Neural cell (in vitro differentiated cells): ENCODE measurements at regions not wholly inside any gene's neighbourhood (a gene's known extent, or its start where the extent isn't known, plus 50 kb on each side); places are given as distances from the start of the nearest gene placed in this dataset.

Source experiments
- H2AFZ ChIP-seq: fragments of 200-600, 300-800 bp; sonication (generic), shearing (Covaris generic); 2 replicates; pipeline ENCODE4 v1.6.0; 2014; ENCODE audit warnings: low read depth, mild to moderate bottlenecking, antibody characterized with exemption, low read length, moderate library complexity
- H3F3A ChIP-seq: fragments of 200-600 bp; shearing (Covaris generic); 2 replicates; pipeline ENCODE4 v1.6.1; 2016; ENCODE audit warnings: mild to moderate bottlenecking, moderate library complexity, mixed read lengths, antibody characterized with exemption, low read length; ENCODE audit not compliant: insufficient read depth, poor library complexity, severe bottlenecking
- H3K27ac ChIP-seq: fragments of 200-600, 300-800 bp; sonication (generic), shearing (Covaris generic); 2 replicates; pipeline ENCODE4 v1.5.1; 2014; ENCODE audit warnings: mild to moderate bottlenecking, low read length, moderate library complexity
- H3K27me3 ChIP-seq: fragments of 300-800, 200-600 bp; sonication (generic), shearing (Covaris generic); 2 replicates; pipeline ENCODE4 v1.6.0; 2014; ENCODE audit warnings: mild to moderate bottlenecking, low read depth, low read length, moderate library complexity; ENCODE audit not compliant: insufficient read depth
- H3K36me3 ChIP-seq: fragments of 300-800, 200-600 bp; sonication (generic), shearing (Covaris generic); 2 replicates; pipeline ENCODE4 v1.5.1; 2014; ENCODE audit warnings: mild to moderate bottlenecking, antibody characterized with exemption, low read length, moderate library complexity; ENCODE audit not compliant: insufficient read depth
- H3K4me2 ChIP-seq: fragments of 300-800, 200-600 bp; sonication (generic), shearing (Covaris generic); 2 replicates; pipeline ENCODE4 v1.6.0; 2014; ENCODE audit warnings: mild to moderate bottlenecking, low read length
- H3K4me3 ChIP-seq: fragments of 300-800, 200-600 bp; sonication (generic), shearing (Covaris generic); 2 replicates; pipeline ENCODE4 v1.5.1; 2014; ENCODE audit warnings: mild to moderate bottlenecking, low read length, moderate library complexity
- H3K79me2 ChIP-seq: fragments of 200-600 bp; shearing (Covaris generic); replicated peaks from 2 replicates; pipeline ENCODE4 v1.6.0; 2014; ENCODE audit warnings: mild to moderate bottlenecking, low read length, moderate library complexity; ENCODE audit not compliant: insufficient read depth
- H3K9ac ChIP-seq: fragments of 300-800, 200-600 bp; sonication (generic), shearing (Covaris generic); 2 replicates; pipeline ENCODE4 v1.6.1; 2016; ENCODE audit warnings: mild to moderate bottlenecking, low read length, mixed read lengths
- H3K9me2 ChIP-seq: fragments of 200-600 bp; shearing (Covaris generic); 2 replicates; pipeline ENCODE4 v1.6.1; 2016; ENCODE audit warnings: mild to moderate bottlenecking, low read length, mixed read lengths; ENCODE audit not compliant: insufficient read depth
- H3K9me3 ChIP-seq: fragments of 200-600, 300-800 bp; sonication (generic), shearing (Covaris generic); 2 replicates; pipeline ENCODE4 v1.6.1; 2016; ENCODE audit warnings: mild to moderate bottlenecking, mixed run types, low read length, moderate library complexity, mixed read lengths
- H4K20me1 ChIP-seq: fragments of 200-600 bp; shearing (Covaris generic); 2 replicates; pipeline ENCODE4 v1.6.1; 2016; ENCODE audit warnings: mild to moderate bottlenecking, mixed run types; ENCODE audit not compliant: insufficient read depth
- CTCF ChIP-seq: fragments of 450-650 bp; IDR thresholded peaks from 2 replicates; pipeline ENCODE4 v1.5.1; 2014; ENCODE audit warnings: antibody characterized with exemption, mild to moderate bottlenecking, moderate library complexity; ENCODE audit not compliant: poor library complexity, severe bottlenecking
- EP300 ChIP-seq: fragments of 450-650 bp; conservative IDR thresholded peaks from 2 replicates; pipeline ENCODE4 v1.6.1; 2014; ENCODE audit warnings: antibody characterized with exemption, mild to moderate bottlenecking, moderate library complexity; ENCODE audit not compliant: poor library complexity, severe bottlenecking
- EZH2 ChIP-seq: fragments of 200-600, 300-800 bp; shearing (Covaris generic), sonication (generic); IDR thresholded peaks from 2 replicates; pipeline ENCODE4 v1.6.1; 2014; ENCODE audit warnings: antibody characterized with exemption, low read length, borderline replicate concordance, mild to moderate bottlenecking; ENCODE audit not compliant: insufficient read depth, poor library complexity, severe bottlenecking
- MXI1 ChIP-seq: fragments of 450-650 bp; conservative IDR thresholded peaks from 2 replicates; pipeline ENCODE4 v1.6.1; 2014; ENCODE audit warnings: antibody characterized with exemption, mild to moderate bottlenecking; ENCODE audit not compliant: poor library complexity, severe bottlenecking
- POLR2AphosphoS5 ChIP-seq: IDR thresholded peaks from 2 replicates; pipeline ENCODE4 v1.6.1; 2012
- RAD21 ChIP-seq: fragments of 450-650 bp; conservative IDR thresholded peaks from 2 replicates; pipeline ENCODE4 v1.6.1; 2014; ENCODE audit warnings: antibody characterized with exemption, mild to moderate bottlenecking, moderate library complexity
- REST ChIP-seq: IDR thresholded peaks from 2 replicates; pipeline ENCODE4 v1.6.1; 2012; ENCODE audit warnings: borderline replicate concordance
- SMC3 ChIP-seq: fragments of 450-650 bp; conservative IDR thresholded peaks from 2 replicates; pipeline ENCODE4 v1.6.1; 2014; ENCODE audit warnings: antibody characterized with exemption, mild to moderate bottlenecking, moderate library complexity; ENCODE audit not compliant: poor library complexity
- TAF1 ChIP-seq: IDR thresholded peaks from 2 replicates; pipeline ENCODE4 v1.6.1; 2012; ENCODE audit warnings: low read depth

- Histone ChIP-seq H3K9me3 (no peaks in the 10 kb centered on the region), H2AFZ (no peak overlapping the region), H3K27me3 (no peaks in the 10 kb centered on the region), H3K36me3 (no peaks in the 10 kb centered on the region), H3K27ac (no peak overlapping the region), H3K9me2 (no peaks in the 10 kb centered on the region), H3K9ac (no peak overlapping the region), H3K79me2 (no peaks in the 10 kb centered on the region), H3K4me2 (no peak overlapping the region), H3F3A (no peaks in the 10 kb centered on the region), H4K20me1 (no peaks in the 10 kb centered on the region), H3K4me3 (no peak overlapping the region)
- TF ChIP-seq POLR2AphosphoS5 (no peak), REST (no peak), RAD21 (no peak), CTCF (no peak), TAF1 (no peak), MXI1 (no peak), SMC3 (no peak), EZH2 (no peak), EP300 (no peak)
Measured at GRCh38 chr3:61356685-61357084, 105.4 kb upstream of the FHIT start.

DNA sequence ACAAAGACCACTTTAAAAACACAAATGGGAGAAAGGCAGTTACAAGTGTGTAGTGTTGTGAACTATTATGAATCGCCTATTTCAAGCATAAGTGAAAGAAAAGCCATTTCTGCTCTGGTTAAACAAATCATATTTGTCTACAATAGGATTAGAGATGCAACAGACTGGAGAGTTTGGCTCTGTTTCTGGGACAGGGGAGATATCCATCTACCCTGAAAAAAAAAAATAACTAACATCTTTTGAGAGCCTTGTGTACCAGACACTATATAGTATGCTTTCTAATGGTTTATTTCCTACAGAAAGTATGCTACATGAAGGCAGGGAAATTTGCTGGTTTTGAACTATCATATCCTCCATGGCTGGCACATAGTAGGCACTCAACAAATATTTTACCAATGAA lies 106.7 kb upstream of the FHIT start:
- TF ChIP-seq EP300 = no peak
- no peak for TF ChIP-seq MXI1
- TF ChIP-seq TAF1 = no peak
- no peak for TF ChIP-seq SMC3
- TF ChIP-seq POLR2AphosphoS5 = no peak
- TF ChIP-seq REST = no peak
- no peak for TF ChIP-seq CTCF
- TF ChIP-seq EZH2 = no peak
- no peak for TF ChIP-seq RAD21
- Histone ChIP-seq H4K20me1 (no peaks in the 10 kb centered on the region), H2AFZ (no peak overlapping the region), H3K79me2 (no peaks in the 10 kb centered on the region), H3K4me3 (no peak overlapping the region), H3K9me3 (no peaks in the 10 kb centered on the region), H3K4me2 (no peak overlapping the region), H3K27ac (no peak overlapping the region), H3K27me3 (no peaks in the 10 kb centered on the region), H3K9me2 (no peaks in the 10 kb centered on the region), H3K36me3 (no peaks in the 10 kb centered on the region), H3F3A (no peaks in the 10 kb centered on the region), H3K9ac (no peak overlapping the region)
